ENCODE measurements at regions not wholly inside any gene's neighbourhood (a gene's known extent, or its start where the extent isn't known, plus 50 kb on each side); places are given as distances from the start of the nearest gene placed in this dataset.

- intact Hi-C loops (cut with DNase I; ENCODE audit: low total_unique reads) = no loop called here
- Histone ChIP-seq H3K4me1 (no peaks in the 10 kb centered on the region), H3K36me3 (no peaks in the 10 kb centered on the region), H3K4me3 (no peak overlapping the region), H3K27ac (no peak overlapping the region), H3K9me3 (no peaks in the 10 kb centered on the region), H3K27me3 (no peaks in the 10 kb centered on the region)
- in situ Hi-C loops (cut with MboI; ENCODE audit: low pct_ligation_motif_present in 1 of 4, low pct_unique_long_range_greater_than_20kb in 1 of 4, low sequenced_read_pairs in 3 of 4) = no loop called here
- DNase-seq = no peak
- TF ChIP-seq, protein P1, sequence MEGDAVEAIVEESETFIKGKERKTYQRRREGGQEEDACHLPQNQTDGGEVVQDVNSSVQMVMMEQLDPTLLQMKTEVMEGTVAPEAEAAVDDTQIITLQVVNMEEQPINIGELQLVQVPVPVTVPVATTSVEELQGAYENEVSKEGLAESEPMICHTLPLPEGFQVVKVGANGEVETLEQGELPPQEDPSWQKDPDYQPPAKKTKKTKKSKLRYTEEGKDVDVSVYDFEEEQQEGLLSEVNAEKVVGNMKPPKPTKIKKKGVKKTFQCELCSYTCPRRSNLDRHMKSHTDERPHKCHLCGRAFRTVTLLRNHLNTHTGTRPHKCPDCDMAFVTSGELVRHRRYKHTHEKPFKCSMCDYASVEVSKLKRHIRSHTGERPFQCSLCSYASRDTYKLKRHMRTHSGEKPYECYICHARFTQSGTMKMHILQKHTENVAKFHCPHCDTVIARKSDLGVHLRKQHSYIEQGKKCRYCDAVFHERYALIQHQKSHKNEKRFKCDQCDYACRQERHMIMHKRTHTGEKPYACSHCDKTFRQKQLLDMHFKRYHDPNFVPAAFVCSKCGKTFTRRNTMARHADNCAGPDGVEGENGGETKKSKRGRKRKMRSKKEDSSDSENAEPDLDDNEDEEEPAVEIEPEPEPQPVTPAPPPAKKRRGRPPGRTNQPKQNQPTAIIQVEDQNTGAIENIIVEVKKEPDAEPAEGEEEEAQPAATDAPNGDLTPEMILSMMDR (IDR thresholded peaks at IDR 0.05) = no peak
- no peak for TF ChIP-seq POLR2A (IDR thresholded peaks at IDR 0.05)
- no peak for TF ChIP-seq EP300 (IDR thresholded peaks at IDR 0.05; ENCODE audit: low read depth)
- no peak for TF ChIP-seq POLR2AphosphoS5 (IDR thresholded peaks at IDR 0.05)
- 51 to 84% methylated on average over 3 to 7 of the region's 7 CpGs for WGBS, 2 donors (ENCODE audit: low coverage in 1 of 2)
These were observed 359.1 kb downstream of the ZNF674 start for GRCh38 chrX:46185923-46186810.

- no peaks in the 10 kb centered on the region for H3K36me3 ChIP-seq
- in situ Hi-C loops (cut with MboI; ENCODE audit: low pct_ligation_motif_present in 1 of 4, low pct_unique_long_range_greater_than_20kb in 1 of 4, low sequenced_read_pairs in 3 of 4) (no loop called here), intact Hi-C loops (cut with DNase I; ENCODE audit: low total_unique reads) (no loop called here)
- no peaks in the 10 kb centered on the region for H3K4me1 ChIP-seq
- H3K27me3 ChIP-seq = no peaks in the 10 kb centered on the region
- H3K4me3 ChIP-seq = no peak overlapping the region
- H3K9me3 ChIP-seq = no peaks in the 10 kb centered on the region
- no peak overlapping the region for H3K27ac ChIP-seq
- DNase-seq = no peak
- no peak for TF ChIP-seq POLR2A (IDR thresholded peaks at IDR 0.05)
- WGBS, 2 donors (ENCODE audit: low coverage in 1 of 2) = 42 to 48% methylated on average over 2 of the region's 2 CpGs
These were observed 360.5 kb downstream of the ZNF674 start for GRCh38 chrX:46184749-46185148.

- Histone ChIP-seq H3K27me3 (no peaks in the 10 kb centered on the region), H3K9me3 (no peaks in the 10 kb centered on the region), H3K27ac (no peak overlapping the region), H3K4me1 (no peaks in the 10 kb centered on the region), H3K36me3 (no peaks in the 10 kb centered on the region), H3K4me3 (no peak overlapping the region)
- in situ Hi-C loops (cut with MboI; ENCODE audit: low pct_ligation_motif_present in 1 of 4, low pct_unique_long_range_greater_than_20kb in 1 of 4, low sequenced_read_pairs in 3 of 4) = no loop called here
- TF ChIP-seq EP300 (IDR thresholded peaks at IDR 0.05; ENCODE audit: low read depth) (no peak), POLR2A (IDR thresholded peaks at IDR 0.05) (no peak), POLR2AphosphoS5 (IDR thresholded peaks at IDR 0.05) (no peak)
- TF ChIP-seq, protein P1 (IDR thresholded peaks at IDR 0.05) = no peak
- intact Hi-C loops (cut with DNase I; ENCODE audit: low total_unique reads) = no loop called here
- DNase-seq = no peak
- WGBS, 2 donors (ENCODE audit: low coverage in 1 of 2) = 78% methylated on average over 3 of the region's 3 CpGs; no CpG with 5 or more reads in 1 of the 2 donors
These were observed 364.9 kb downstream of the ZNF674 start for GRCh38 chrX:46180258-46180687.

- intact Hi-C loops (cut with DNase I; ENCODE audit: low total_unique reads) (no loop called here), in situ Hi-C loops (cut with MboI; ENCODE audit: low pct_ligation_motif_present in 1 of 4, low pct_unique_long_range_greater_than_20kb in 1 of 4, low sequenced_read_pairs in 3 of 4) (no loop called here)
- WGBS, 2 donors (ENCODE audit: low coverage in 1 of 2) = 44% methylated on average over 3 of the region's 3 CpGs; no CpG with 5 or more reads in 1 of the 2 donors
- Histone ChIP-seq H3K4me1 (no peaks in the 10 kb centered on the region), H3K27ac (no peak overlapping the region), H3K36me3 (no peaks in the 10 kb centered on the region), H3K4me3 (no peak overlapping the region), H3K27me3 (no peaks in the 10 kb centered on the region), H3K9me3 (no peaks in the 10 kb centered on the region)
- no peak for DNase-seq
- TF ChIP-seq POLR2AphosphoS5 (IDR thresholded peaks at IDR 0.05) = no peak
- TF ChIP-seq, protein P1 (IDR thresholded peaks at IDR 0.05) = no peak
- TF ChIP-seq EP300 (IDR thresholded peaks at IDR 0.05; ENCODE audit: low read depth) = no peak
- no peak for TF ChIP-seq POLR2A (IDR thresholded peaks at IDR 0.05)
These were observed 365.5 kb downstream of the ZNF674 start for GRCh38 chrX:46179748-46180147.

Data from transverse colon (tissue), 4 donors.